Ishikawa (cell line): ENCODE measurements at regions not wholly inside any gene's neighbourhood (a gene's known extent, or its start where the extent isn't known, plus 50 kb on each side); places are given as distances from the start of the nearest gene placed in this dataset.

Experiments used
- CEBPB ChIP-seq: IDR thresholded peaks from 2 replicates; pipeline ENCODE4 v1.6.1; 2012
- CREB1 ChIP-seq: IDR thresholded peaks from 2 replicates; pipeline ENCODE4 v1.6.1; 2012; ENCODE audit warnings: low read depth
- EGR1 ChIP-seq: IDR thresholded peaks from 2 replicates; pipeline ENCODE4 v1.6.1; 2012
- NFIC ChIP-seq: IDR thresholded peaks from 2 replicates; pipeline ENCODE4 v1.6.1; 2012
- RAD21 ChIP-seq: IDR thresholded peaks from 2 replicates; pipeline ENCODE4 v1.6.1; 2012; ENCODE audit warnings: low read depth
- REST ChIP-seq: IDR thresholded peaks from 2 replicates; pipeline ENCODE4 v1.6.1; 2012; ENCODE audit warnings: low read depth, mild to moderate bottlenecking
- TAF1 ChIP-seq: IDR thresholded peaks from 2 replicates; pipeline ENCODE4 v1.6.1; 2012; ENCODE audit warnings: low read depth, mild to moderate bottlenecking
- TEAD4 ChIP-seq: IDR thresholded peaks from 2 replicates; pipeline ENCODE4 v1.6.1; 2012
- USF1 ChIP-seq: IDR thresholded peaks from 2 replicates; pipeline ENCODE4 v1.6.1; 2012
- YY1 ChIP-seq: IDR thresholded peaks from 2 replicates; pipeline ENCODE4 v1.6.1; 2012; ENCODE audit warnings: low read depth
- ZBTB7A ChIP-seq: IDR thresholded peaks from 2 replicates; pipeline ENCODE4 v1.6.1; 2012; ENCODE audit warnings: low read depth
- TF ChIP-seq, protein P1 (sequence below): IDR thresholded peaks from 2 replicates; pipeline ENCODE4 v1.6.1; 2012

DNA sequence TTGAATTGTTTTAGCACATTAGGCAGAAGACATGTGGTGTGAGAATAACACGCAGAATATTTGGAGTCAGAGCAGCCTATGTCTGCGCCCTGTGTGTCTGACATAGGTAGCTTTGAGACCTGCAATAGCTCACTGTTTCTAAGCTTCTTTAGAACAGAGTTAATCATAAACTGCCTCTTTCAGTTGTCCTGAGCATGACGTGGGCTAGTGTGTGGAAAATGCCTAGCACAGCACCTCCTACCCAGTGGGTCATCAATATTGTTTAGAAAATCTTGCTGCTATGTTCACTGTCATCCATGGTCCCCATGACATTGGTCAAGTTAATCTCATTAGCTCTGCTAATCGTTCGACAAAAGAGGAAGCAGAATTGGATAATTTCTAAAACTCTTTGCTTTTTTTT, 357.4 kb upstream of the SGCD start:
- TF ChIP-seq TAF1: no peak
- TF ChIP-seq EGR1: no peak
- no peak for TF ChIP-seq RAD21
- TF ChIP-seq YY1: no peak
- TF ChIP-seq CEBPB: no peak
- no peak for TF ChIP-seq CREB1
- TF ChIP-seq, protein P1, sequence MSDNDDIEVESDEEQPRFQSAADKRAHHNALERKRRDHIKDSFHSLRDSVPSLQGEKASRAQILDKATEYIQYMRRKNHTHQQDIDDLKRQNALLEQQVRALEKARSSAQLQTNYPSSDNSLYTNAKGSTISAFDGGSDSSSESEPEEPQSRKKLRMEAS: no peak
- no peak for TF ChIP-seq USF1
- no peak for TF ChIP-seq REST
- TF ChIP-seq ZBTB7A: no peak
- no peak for TF ChIP-seq NFIC
- TF ChIP-seq TEAD4: no peak
